DMS114 treated with DMSO at 0.1 percent for 48 hours (cell line): ENCODE measurements at regions not wholly inside any gene's neighbourhood (a gene's known extent, or its start where the extent isn't known, plus 50 kb on each side); places are given as distances from the start of the nearest gene placed in this dataset.
"Not testable (repeated sequence)": the region's sequence is repeated elsewhere in the genome, so short reads cannot be mapped to it uniquely, and the experiment has no call there.

ENCODE experiments used
- DNase-seq: peaks from one replicate; lab custom pipeline; 2025; ENCODE audit not compliant: unreplicated experiment; lab: John Stamatoyannopoulos, UW

DNA sequence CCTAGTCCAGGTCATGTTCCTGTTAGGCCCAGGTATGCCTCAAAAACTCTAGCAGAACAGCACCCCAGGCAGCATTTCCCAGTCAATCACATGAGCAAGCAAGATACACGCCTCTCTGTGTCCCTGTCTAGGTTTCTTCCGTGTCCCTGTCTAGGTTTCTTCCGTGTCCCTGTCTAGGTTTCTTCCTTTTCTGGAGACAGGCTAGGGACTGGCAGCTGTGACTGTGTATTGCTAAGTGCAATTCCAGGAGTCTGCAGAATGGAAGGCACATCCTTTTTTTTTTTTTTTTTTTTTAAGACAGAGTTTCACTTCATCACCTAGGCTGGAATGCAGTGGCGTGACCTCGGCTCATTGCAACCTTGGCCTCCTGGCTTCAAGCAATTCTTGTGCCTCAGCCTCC, 77.6 kb downstream of the SETD4 start:
- DNase-seq = no peak

DNA sequence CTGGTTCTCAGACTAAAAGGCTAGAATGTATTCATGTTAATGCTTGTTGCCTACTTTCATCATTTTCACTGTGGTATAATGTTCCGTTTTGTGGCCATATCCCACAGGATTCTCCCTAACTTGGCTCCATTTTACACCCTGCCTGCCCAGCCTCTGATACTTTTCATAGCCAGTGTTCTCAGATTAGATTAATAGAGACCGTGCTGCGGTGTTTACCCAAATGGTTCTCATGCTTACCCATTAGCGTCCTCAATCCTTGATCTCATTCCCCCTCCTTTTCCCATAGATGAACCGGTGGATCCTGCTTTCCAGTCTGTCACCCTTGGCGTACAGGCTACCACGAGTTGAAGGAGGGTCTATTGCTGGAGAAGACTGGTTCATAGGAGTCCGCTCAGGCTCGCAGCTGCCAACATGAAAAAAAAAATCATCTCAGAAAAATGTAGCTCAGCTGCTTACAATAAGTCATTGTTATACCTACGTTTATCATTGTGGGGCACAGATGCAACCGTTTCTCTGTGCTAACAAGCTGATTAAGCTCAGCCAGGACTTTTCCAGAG, 78.7 kb downstream of the SETD4 start:
- no peak for DNase-seq

DNA sequence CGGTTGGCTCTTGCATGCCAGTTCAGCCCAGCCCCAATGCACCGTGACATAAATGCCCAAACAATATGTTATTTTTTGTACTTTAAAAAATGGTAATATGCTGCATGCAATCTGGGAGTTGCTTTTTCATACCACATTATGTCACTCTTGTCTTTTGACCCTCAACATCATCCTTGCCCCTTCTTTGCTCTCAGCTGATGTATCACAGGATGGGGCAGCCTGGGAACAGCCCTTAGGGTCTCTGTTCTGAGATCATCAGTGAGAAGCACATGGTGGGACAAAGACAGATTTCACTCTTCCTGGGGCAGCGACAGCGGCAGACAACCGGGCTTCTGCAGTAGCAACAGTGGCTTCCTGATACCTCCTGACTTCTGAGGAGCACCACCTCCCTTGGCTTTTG, 79.5 kb downstream of the SETD4 start:
- DNase-seq = no peak

DNA sequence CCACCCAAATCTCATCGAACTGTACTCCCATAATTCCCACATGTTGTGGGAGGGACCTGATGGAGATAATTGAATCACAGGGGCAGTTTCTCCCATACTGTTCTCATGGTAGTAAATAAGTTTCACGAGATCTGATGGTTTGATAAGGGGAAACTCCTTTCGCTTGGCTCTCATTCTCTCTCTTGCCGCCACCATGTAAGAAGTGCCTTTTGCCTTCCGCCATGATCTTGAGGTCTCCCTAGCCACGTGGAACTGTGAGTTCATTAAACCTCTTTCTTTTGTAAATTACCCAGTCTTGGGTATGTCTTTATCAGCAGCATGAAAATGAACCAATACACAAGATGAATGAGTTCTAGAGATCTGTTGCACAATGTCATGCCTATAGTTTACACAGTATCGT, 82.5 kb downstream of the SETD4 start:
- DNase-seq = not testable (repeated sequence)

DNA sequence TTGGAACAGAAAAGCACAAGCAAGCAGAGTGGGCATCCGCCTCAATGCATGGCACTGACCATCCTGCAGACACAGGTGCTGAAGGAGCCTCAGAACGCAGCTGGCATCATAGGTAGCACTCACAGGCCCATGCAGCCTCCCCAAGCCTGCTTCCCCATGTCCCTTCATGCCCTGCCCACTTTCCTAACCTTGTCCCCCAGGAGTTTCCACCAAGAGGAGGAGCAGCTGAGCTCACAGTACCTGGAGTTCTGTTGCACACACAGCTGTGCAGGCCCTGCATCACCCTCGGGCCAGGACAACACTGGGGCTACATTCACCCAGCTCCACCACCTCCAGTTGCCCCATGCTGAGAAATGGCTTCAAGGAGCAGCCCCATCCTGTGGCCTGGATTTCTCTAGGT, 83.4 kb downstream of the SETD4 start:
- no peak for DNase-seq

DNA sequence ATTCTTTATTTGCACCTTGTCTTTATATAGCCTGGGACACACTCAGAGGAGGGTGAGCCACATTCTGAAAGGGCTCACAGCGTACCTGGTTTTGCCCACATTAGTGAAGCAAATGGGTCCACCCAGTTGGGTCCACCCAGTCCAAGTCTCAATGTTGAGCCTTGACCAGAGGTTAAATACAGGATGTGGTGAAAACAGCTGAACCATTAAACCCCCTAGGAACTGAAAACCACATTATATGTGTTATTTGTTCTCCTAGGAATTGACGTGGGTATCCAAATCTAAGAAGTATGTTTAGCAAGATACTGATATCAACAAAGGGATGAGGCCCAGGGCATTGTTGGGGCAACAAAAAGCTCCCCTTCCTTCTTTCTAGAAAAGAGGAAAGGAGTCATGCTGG, 83.8 kb downstream of the SETD4 start:
- DNase-seq = no peak

DNA sequence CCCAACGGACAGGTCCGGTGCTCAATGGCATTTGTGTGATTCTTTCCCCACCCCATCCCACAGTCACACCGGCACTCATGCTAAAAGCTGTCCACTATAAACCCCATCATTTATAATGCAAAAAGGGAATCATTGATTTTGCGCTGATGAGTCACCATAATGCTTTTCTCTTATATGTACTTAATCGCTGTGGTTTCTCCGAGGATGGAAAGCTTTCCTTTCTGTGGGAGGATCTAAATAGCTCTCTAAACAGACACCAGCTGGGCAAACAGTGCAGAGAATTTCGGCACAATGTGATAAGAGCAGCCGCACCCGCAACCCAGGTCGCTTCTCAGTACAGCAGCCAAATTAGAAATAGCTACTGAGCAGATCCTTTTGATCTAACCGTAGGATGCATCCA, 85.6 kb downstream of the SETD4 start:
- no peak for DNase-seq

DNA sequence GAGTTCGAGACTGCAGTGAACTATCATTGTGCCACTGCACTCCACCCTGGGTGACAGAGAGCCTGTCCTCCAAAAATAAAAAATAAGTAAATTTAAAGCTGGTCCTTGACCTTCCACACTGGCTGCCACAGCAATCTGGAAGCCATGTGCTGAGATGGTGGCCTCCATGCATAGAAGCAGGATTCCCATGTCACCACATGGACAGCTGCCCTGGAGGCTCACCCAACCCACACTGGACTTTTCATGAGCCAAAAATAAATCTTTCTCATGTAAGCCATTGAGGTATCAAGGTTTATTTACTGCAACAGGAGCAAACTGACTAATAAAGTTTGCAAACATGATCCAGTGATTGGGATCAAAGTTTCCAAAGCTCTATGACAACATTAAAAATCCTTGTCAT, 88.5 kb downstream of the SETD4 start:
- no peak for DNase-seq

DNA sequence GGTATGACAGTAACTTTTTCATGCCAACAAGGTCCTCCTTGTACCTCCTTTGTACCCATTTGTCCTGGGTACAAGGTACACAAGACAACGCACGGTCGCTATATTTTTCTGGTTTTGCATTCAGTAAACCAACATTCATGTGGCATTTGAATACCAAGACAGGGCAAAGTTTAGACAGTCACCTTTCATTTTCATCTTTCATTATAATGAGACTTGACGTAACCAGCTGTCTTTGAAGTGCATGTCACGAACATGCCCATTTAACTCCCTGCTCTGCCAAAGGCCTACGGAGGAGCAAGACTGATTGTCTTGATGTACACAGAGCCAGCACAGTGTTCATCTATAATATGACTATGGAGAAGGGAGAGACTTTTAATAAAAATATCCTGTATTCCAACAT, 91.0 kb downstream of the SETD4 start:
- no peak for DNase-seq

DNA sequence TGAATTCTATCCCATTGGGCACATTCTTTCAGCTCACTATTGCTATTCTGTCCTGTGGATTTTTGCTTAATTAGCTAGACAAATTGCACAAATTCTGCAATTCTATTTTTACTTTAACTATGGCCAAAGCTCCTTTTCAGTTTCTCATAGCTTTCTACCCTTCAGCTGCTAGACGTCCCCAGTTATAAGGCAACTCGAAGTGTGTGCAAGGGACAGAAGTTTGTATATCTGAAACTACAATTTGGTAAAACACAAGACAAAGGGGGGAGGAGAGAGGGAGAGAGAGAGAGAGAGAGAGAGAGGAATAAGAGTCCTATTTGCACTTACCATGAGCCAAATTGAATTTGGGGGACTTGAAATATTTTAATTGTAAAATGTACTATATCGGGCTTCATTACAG, 91.8 kb downstream of the SETD4 start:
- no peak for DNase-seq

DNA sequence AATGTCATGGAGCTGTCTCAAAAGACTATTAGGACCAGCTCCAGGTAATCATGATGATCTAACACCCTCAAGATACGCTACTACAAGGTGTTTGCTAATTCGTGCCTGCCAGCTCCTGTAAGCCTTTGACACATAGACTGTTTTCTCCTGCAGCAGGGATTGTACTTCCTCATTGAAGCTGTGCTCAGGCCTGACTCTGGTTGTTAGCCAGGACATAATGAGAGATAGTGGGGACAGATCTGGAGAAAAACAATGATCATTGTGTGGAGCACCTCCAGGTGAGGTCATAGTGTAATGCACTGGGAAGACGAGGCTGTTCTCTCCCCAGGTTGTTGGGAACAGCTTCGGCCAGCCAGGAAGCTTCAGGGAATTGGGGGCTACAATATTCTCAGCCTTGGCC, 94.6 kb downstream of the SETD4 start:
- no peak for DNase-seq

DNA sequence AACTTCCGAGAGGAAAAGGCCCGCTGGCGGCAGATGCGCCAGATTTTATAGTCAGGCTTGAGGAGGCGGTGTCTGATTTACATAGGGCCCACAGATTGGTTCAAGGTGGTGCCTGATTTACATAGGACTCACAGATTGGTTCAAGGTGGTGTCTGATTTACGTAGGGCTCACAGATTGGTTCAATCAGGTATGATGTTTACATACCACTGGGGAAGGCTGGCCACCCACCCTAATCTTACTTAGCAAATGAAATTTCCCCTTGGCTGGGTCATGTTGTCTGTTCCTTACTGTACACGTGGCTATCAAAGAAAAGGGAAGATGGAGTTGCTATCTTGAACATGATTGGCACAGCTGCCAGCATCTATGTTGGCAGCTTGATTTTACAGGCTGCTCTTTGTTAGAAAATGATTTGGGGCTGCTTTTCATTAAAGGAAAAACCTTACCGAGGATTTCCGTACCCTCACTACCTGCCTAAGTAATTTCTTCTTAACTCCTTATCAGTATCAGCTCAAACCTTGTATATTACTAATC, 96.3 kb downstream of the SETD4 start:
- DNase-seq = no peak

DNA sequence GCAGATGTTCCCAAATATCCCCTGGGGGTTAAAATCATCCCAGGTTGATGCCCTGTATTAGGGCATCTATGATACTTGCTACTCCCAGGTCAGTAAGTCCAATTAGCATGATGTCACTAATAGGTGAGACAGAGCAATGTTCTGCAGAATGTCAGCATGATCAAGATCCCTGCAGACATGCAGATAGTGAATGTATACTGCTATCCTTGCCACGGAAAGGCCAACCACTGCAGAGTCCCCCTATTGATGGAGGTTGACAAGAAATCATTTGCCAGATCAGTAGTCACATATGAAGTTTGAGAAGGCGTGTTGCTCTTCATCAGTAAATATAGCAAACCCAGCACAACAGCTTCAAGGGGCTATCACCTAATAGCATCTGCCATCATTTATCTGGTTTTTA, 97.4 kb downstream of the SETD4 start:
- no peak for DNase-seq

DNA sequence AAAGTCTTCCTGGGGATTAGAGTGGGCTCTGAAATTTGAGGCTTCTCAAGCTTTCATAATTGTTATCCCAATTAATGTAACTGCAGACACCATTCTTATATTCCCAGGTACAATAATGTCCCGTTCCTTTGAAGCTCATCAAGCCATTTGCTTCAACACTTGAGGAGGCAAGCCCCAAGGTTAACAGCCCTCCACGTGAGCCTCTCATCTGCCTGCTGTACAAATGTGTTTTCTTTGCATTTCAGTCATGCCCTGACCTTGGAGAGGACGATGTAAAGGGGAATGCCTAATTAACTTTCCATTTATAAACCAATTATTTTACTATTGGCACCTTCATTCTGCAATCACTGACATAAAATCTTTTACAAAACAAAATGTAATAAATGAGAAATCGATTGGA, 106.3 kb downstream of the SETD4 start:
- no peak for DNase-seq

DNA sequence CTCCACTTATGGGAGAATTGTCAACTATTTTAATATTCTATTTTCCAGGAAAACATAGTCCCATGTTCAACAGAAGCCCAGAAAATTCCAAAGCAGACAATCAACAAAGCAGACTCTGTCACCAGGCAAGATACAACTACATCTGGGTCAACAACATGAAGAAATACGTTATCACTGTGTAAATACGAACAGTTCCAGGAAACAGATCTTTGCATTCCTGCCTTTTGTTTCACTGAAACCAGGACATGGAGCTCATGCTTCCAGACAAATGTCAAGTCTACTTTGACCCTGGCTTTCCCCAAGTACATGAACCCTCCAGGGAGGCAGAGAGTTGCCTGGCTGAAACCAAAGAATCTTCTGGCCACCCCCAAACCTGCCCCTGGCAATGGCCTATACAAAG, 106.7 kb downstream of the SETD4 start:
- DNase-seq = no peak

DNA sequence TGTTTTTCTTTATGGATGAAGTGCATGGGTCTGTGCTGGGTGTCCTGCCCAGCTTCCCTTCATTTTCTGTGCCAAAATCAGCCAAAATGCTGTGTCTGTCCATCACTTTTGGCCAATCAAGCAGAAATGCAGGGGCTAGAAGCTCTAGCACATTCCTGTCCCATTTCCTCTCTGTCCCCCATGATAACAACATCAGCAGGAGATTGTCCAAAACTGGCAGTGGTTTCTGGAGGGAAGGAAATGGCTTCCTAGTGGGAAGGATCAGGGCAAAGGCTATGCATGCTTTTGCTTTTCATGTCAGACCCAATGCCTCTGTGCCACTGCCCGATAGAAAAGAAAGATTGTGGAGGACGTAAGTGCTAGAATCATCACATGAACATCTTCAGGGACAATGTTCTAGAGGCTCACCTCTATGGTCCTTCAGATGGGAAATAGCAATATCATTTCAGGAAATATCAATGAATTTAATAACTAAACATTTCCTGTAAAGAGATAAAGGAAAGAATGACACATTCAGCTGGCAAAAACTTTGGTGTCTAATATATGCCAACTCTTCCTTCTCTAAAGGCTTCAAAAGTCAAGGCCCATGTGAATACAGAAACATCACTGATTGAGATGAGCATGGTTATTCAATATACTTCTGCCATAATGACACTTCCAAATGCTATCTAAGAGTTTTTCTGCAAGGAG, 107.5 kb downstream of the SETD4 start:
- no peak for DNase-seq

DNA sequence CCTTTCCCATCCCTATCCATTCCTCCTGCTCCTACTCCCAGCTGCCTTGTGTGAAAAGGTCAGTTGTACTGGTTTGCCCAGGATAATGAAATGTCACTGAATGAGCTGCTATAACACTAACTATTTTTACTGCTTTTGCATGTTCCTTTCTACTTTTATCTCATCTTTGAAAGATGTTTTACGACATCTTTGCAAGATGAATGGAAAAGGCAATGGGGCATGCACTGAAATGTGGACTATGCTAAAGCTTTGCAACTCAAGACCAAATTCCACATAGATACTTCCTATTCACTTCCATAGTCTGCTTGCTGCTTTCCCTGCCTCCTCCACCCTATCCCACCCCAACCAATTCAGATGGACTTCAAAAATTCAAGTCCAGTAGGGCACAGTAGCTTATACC, 111.3 kb downstream of the SETD4 start:
- no peak for DNase-seq

DNA sequence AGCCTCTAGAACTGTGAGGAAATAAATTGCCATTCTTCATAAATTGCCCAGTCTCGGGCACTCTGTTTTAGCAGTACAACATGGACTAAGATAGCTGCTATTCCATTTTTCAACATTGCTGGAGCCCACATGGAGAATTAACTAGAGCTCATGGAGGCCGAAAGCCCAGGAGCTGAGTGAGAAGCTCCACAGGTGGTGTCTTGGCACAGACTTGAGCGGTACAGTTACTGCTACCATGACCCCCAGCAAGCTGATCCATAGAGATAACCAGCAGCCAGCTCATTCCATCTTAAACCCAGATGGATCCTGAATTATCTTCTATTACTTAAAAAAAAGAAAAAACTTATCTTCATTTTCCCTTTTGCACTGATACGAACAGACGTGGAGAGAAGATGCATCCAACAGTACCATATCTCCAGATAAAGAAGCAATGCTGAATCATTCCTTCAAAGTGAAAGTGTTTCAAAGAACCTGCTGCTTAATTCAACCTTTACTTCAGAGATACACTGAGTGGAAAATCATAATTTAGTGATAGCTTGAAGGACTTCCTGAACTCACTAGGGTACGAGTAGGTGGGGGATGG, 115.1 kb downstream of the SETD4 start:
- DNase-seq = no peak

DNA sequence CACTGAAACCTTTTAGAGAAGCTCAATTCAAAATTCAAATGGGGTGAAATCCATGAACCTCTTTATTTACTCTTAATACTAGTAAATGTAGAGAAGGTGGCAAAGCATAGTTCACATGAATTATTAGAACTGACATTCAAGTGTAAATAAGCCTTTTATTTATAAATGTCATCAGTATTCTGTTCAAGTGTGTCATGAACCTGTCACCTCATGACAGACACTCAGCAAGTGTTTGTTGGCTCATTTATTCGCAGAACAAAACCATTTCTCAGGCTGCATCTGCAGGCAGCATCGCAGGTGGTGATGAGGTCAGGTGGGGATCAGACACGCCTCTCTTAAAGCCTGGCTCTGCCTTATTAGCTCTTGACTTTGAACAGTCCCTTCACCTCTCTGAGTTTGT, 116.6 kb downstream of the SETD4 start:
- no peak for DNase-seq

DNA sequence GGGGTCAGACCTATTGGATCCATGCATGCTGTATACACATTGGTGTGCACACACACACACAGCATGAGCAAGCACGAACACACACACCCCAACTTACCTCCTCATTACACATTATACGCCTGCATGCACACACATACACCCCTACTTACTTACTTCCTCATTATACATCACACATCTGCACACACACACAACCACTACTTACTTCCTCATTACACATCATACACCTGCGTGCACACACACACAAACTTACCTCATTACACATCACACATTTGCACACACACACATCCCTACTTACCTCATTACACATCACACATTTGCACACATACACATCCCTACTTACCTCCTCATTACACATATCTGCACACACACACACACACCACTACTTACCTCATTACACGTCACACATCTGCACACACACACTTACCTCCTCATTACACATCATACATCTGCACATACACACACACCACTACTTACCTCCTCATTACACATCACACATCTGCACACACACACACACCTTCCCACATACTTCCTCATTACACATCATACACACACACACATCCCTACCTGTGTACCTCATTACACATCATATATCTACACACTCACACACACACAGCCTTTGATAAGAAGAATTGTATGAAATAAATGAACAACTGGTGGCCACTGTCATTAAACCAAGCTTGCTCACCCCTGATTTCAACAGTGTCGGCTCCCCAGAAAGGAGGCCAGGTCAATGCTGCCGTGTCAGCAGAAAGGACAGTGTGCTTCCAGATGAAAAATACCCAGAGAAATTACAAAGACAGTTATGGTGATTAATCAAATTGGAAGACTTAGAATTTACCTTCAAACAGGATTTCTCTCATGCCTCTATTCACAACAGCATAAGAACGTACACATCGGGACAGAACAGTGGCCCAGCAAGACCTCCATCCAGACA, 117.8 kb downstream of the SETD4 start:
- DNase-seq = no peak

DNA sequence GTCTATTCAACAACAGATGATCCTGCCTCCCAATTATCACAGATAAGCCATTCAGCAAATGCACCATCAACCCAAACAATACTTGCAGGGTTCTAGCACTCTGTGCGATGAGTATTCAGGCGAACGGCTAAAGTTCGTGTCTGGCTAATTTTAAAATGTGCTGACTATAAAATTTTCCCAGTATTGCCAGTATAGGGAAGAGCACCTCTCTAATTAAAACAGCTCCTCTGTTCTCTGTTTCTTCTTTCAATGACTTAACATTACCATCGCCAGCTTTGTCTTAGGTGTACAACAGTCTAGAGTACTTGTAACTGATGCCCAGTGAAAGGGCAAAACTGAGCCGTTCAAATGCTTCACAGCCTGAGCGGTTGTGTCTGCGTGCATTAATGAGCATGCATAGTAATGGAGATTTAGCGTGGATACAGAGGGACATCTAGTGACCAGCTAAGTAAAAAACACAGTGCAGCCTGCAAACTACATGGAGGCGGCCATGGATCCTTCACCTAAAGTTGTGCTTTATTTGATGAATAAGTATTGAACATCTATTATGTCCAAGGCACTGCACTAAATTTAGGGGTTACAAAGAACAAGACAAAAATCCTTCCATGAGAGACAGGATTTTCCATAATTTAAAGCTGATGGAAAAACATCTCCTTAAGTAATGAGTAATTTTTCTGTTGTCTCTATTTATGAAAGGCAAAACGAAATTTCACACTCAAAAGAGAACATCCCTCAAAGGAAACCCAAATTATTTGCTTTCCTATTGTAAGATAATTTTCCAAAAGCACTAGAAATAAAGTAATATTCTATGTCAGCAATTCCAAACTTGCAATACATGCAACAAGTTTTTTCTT, 120.0 kb downstream of the SETD4 start:
- DNase-seq = peak; percentile 56
